HG03520 (cell line): ENCODE measurements at regions not wholly inside any gene's neighbourhood (a gene's known extent, or its start where the extent isn't known, plus 50 kb on each side); places are given as distances from the start of the nearest gene placed in this dataset.

Experiments used
- ATAC-seq: cut with Tn5 transposase; IDR thresholded peaks from one replicate; pipeline ENCODE4 v1.9.1; 2021; ENCODE audit warnings: mild to moderate bottlenecking, moderate library complexity; ENCODE audit not compliant: unreplicated experiment

- no peak for ATAC-seq
Observed at GRCh38 chr9:7546261-7546660, 253.3 kb downstream of the DMAC1 start.

GRCh38 chr9:7545371-7546165, 254.0 kb downstream of the DMAC1 start:
- ATAC-seq = no peak

- ATAC-seq = no peak
Observed at GRCh38 chr9:7542693-7543092, 256.9 kb downstream of the DMAC1 start.

GRCh38 chr9:7542126-7542525, 257.5 kb downstream of the DMAC1 start:
- ATAC-seq = no peak

GRCh38 chr9:7536310-7536939, 263.2 kb downstream of the DMAC1 start:
- peak; percentile 82 for ATAC-seq

- no peak for ATAC-seq
Observed at GRCh38 chr9:7534211-7534935, 265.2 kb downstream of the DMAC1 start.

- no peak for ATAC-seq
Observed at GRCh38 chr9:7533376-7534090, 266.0 kb downstream of the DMAC1 start.

- no peak for ATAC-seq
Observed at GRCh38 chr9:7523426-7524043, 276.0 kb downstream of the DMAC1 start.

GRCh38 chr9:7520396-7520795, 279.2 kb downstream of the DMAC1 start:
- no peak for ATAC-seq

GRCh38 chr9:7516376-7516775, 283.2 kb downstream of the DMAC1 start:
- no peak for ATAC-seq

- no peak for ATAC-seq
Observed at GRCh38 chr9:7510199-7510598, 289.4 kb downstream of the DMAC1 start.

- ATAC-seq = no peak
Observed at GRCh38 chr9:7509576-7510145, 289.9 kb downstream of the DMAC1 start.

- no peak for ATAC-seq
Observed at GRCh38 chr9:7508516-7508915, 291.1 kb downstream of the DMAC1 start.

- no peak for ATAC-seq
Observed at GRCh38 chr9:7507566-7508270, 291.9 kb downstream of the DMAC1 start.

GRCh38 chr9:7507026-7507425, 292.6 kb downstream of the DMAC1 start:
- no peak for ATAC-seq

GRCh38 chr9:7500521-7500920, 299.1 kb downstream of the DMAC1 start:
- ATAC-seq = no peak

- ATAC-seq = no peak
Observed at GRCh38 chr9:7491641-7492040, 307.9 kb downstream of the DMAC1 start.

- ATAC-seq = no peak
Observed at GRCh38 chr9:7490317-7491108, 309.1 kb downstream of the DMAC1 start.

- no peak for ATAC-seq
Observed at GRCh38 chr9:7489036-7489435, 310.5 kb downstream of the DMAC1 start.
